Stimulated activated naive CD8-positive, alpha-beta T cell treated with anti-CD3 and anti-CD28 coated beads, Interleukin-15, amount 100 ng/mL, for 72 hours (primary cell): ENCODE measurements at regions not wholly inside any gene's neighbourhood (a gene's known extent, or its start where the extent isn't known, plus 50 kb on each side); places are given as distances from the start of the nearest gene placed in this dataset.

Experiments
- ATAC-seq: fragments of 150-1000 bp; cut with Tn5 transposase; 2 replicates; pipeline ENCODE4 v1.10.0; 2021; ENCODE audit warnings: mild to moderate bottlenecking, moderate library complexity
- DNase-seq, 2 donors: peaks; one replicate each; pipeline ENCODE4 v3.0.0; 2021 to 2022
- H3K27ac Mint-ChIP-seq, 2 donors: one replicate each; pipeline ENCODE4 v1.8.0; 2022; ENCODE audit warnings: mild to moderate bottlenecking in 2 of 2, mixed read lengths in 2 of 2, moderate library complexity in 2 of 2
- H3K27me3 Mint-ChIP-seq: one replicate; pipeline ENCODE4 v1.8.0; 2022; ENCODE audit warnings: mixed read lengths
- H3K4me1 Mint-ChIP-seq: one replicate; pipeline ENCODE4 v1.8.0; 2022; ENCODE audit warnings: mild to moderate bottlenecking, mixed read lengths
- H3K4me3 Mint-ChIP-seq, 2 donors: one replicate each; pipeline ENCODE4 v1.8.0; 2022; ENCODE audit warnings: mild to moderate bottlenecking in 2 of 2, mixed read lengths in 2 of 2, moderate library complexity in 1 of 2
- H3K9me3 Mint-ChIP-seq, 2 donors: one replicate each; pipeline ENCODE4 v1.8.0; 2022; ENCODE audit warnings: mixed read lengths in 2 of 2

DNA sequence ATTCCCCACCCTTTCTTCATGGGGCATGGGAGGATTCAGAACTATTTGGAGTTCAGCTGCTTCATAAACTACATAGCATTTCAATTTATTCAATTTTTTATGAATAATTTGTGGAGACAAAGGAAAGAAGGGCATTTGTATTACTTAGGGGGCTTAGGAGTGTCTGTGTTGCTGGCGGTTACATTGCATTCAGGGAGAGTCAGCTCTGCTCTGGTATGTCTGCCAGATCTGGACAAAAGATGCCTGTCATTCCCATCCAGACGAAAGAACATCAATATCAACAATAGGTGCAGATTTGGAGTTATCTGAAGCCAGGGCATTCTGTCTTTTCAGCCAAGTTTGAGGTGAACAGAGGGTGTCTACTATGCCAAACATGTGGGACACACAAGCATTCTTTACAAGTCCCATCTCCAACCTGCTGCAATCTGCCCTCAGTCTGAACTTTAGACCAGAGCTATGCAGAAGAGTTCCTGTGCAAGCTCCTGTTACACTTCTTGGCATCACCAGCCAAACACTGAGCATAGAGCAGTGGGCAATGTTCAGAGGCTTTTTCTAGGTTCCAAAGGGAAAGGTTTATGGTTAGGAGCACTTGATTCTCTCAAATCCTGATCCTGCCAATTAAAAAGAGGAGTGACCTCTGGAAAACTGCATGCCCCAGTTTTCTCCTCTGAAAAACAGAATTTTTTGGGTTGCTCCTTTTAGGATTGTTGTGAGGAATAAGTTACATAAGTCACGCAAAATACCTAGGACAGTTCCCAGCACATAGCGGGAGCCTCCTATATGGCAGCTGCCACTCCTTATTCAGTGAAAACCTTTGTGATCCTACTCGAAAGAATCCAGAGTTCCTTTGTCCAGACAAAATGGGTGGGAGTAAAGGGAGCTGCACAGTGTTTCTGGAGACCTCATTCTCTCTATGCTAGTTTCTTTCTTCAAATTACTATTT, 719.5 kb upstream of the SLIT2 start:
- H3K27ac Mint-ChIP-seq, result no peak overlapping the region
- DNase-seq (no peak), ATAC-seq (no peak)
- no peaks in the 10 kb centered on the region for H3K4me1 Mint-ChIP-seq
- no peak overlapping the region for H3K4me3 Mint-ChIP-seq
- no peaks in the 10 kb centered on the region for H3K27me3 Mint-ChIP-seq
- H3K9me3 Mint-ChIP-seq, result peaks cover 0 to 7% of the 10 kb centered on the region in 2 donors

DNA sequence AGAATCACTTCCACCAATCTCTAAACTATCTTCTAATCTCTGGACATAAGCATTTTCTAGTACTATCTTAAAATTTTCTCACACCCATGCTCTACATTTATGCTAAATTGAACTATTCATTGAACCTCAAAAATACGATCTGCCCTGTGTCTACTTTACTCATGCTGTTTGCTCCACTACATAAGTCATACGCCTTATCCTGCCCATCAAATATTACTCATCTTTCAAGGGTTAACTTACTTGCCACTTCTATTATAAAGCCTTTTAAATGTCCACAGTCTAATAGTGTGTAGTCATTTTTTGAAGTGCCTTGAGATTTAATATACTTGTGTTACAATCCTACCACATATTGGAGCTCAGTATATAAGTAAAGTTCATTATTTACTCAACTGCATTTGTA, 727.7 kb upstream of the SLIT2 start:
- ATAC-seq (no peak), DNase-seq (no peak)
- Mint-ChIP-seq H3K4me3 (no peak overlapping the region), H3K4me1 (no peaks in the 10 kb centered on the region), H3K9me3 (peaks cover 6 to 13% of the 10 kb centered on the region in 2 donors), H3K27ac (no peak overlapping the region), H3K27me3 (no peaks in the 10 kb centered on the region)

- Mint-ChIP-seq H3K27me3 (no peaks in the 10 kb centered on the region), H3K4me1 (no peaks in the 10 kb centered on the region), H3K9me3 (peaks cover 10 to 18% of the 10 kb centered on the region in 2 donors), H3K4me3 (no peak overlapping the region), H3K27ac (no peak overlapping the region)
- no peak for ATAC-seq
- no peak for DNase-seq
These were observed 728.7 kb upstream of the SLIT2 start for GRCh38 chr4:19522966-19523365.

GRCh38 chr4:19520939-19521520, 730.7 kb upstream of the SLIT2 start:
- no peak overlapping the region for H3K4me3 Mint-ChIP-seq
- H3K4me1 Mint-ChIP-seq, result no peaks in the 10 kb centered on the region
- H3K27me3 Mint-ChIP-seq, result no peaks in the 10 kb centered on the region
- no peak for DNase-seq
- no peak for ATAC-seq
- H3K27ac Mint-ChIP-seq, result no peak overlapping the region
- peaks cover 14 to 24% of the 10 kb centered on the region in 2 donors for H3K9me3 Mint-ChIP-seq

DNA sequence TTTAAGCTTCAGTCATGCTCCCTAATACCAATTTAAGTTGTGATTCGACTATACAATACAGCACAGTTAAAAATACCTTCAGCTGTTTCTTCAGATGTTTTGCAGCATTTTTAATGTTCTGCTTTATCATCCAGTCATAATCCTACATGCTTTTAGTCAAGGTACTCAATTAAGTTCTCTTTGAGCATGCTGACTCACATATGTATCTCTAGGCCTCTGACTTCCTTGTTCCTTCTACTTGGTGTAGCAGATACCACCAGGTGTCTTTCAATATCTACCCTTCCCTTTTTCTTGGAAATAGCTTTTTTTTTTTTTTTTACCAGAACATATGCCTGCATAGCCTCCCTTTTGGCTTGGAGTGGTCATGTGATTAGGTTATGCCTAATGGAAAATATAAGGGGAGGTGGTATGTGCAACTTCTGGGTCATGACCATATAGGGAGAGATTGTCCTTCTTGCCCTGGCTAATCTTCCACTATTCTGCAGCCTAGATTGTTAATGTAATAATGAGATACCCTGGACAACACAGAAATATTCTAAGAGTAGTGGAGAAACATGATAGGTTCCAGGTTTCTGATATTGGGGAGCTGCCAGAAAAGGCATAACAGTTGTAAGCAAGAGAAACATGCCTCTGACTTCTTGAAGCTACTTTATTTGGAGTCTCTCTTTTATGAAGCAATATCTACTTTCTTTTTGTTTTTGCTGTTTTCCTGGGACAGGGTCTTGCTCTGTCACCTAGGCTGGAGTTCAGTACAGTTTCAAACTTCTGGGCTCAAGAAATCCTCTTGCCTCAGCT, 737.2 kb upstream of the SLIT2 start:
- Mint-ChIP-seq H3K27ac (no peak overlapping the region), H3K4me3 (no peak overlapping the region), H3K27me3 (no peaks in the 10 kb centered on the region), H3K4me1 (no peaks in the 10 kb centered on the region), H3K9me3 (peaks cover 10 to 23% of the 10 kb centered on the region in 2 donors)
- DNase-seq (no peak), ATAC-seq (no peak)

DNA sequence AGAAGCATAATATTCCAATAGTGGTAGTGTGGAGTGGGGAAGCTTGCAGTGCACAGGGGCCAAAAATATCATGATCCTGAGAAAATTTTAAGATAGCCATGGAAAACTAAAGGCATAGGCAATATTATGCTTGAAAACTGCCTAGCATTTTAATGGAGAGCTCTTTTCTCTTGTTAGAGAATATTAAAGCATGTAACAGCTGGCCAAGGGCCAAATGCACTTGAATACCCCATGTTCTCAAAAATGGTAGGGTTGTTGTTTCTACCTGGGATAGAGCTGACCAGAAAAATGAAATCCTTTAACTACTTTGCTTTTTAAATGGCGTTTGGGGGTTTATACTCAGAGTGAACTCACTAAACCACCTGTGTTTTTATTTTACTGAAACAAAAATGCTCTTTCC, 739.6 kb upstream of the SLIT2 start:
- DNase-seq, result no peak
- no peak overlapping the region for H3K27ac Mint-ChIP-seq
- H3K27me3 Mint-ChIP-seq, result no peaks in the 10 kb centered on the region
- peaks cover 5 to 16% of the 10 kb centered on the region in 2 donors for H3K9me3 Mint-ChIP-seq
- ATAC-seq, result no peak
- H3K4me3 Mint-ChIP-seq, result no peak overlapping the region
- H3K4me1 Mint-ChIP-seq, result no peaks in the 10 kb centered on the region

DNA sequence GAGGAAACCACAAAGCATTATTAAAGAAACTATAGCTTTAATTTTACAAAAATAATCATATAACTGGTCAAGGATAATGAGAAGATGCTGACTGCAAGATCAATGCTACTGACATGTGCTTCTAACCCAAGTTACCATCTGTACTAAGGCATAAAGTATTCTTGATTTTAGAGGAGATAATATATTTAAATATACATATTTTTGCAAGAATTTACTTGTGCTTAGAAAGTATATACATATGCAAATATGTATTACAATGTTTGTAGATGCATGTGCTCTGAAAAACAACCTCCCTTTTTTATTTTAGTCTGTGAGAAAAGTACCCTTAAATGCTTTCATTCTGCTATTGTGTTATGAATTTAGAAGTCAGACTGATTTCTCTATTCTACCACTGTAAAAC, 740.7 kb upstream of the SLIT2 start:
- DNase-seq, result no peak
- Mint-ChIP-seq H3K9me3 (peaks cover 2 to 12% of the 10 kb centered on the region in 2 donors), H3K27me3 (no peaks in the 10 kb centered on the region), H3K4me1 (no peaks in the 10 kb centered on the region), H3K27ac (no peak overlapping the region), H3K4me3 (no peak overlapping the region)
- ATAC-seq, result no peak

GRCh38 chr4:19508442-19508841, 743.3 kb upstream of the SLIT2 start:
- no peaks in the 10 kb centered on the region for H3K27me3 Mint-ChIP-seq
- no peaks in the 10 kb centered on the region for H3K4me1 Mint-ChIP-seq
- H3K4me3 Mint-ChIP-seq, result no peak overlapping the region
- H3K27ac Mint-ChIP-seq, result no peak overlapping the region
- peaks cover 0 to 5% of the 10 kb centered on the region in 2 donors for H3K9me3 Mint-ChIP-seq
- no peak for DNase-seq
- no peak for ATAC-seq

DNA sequence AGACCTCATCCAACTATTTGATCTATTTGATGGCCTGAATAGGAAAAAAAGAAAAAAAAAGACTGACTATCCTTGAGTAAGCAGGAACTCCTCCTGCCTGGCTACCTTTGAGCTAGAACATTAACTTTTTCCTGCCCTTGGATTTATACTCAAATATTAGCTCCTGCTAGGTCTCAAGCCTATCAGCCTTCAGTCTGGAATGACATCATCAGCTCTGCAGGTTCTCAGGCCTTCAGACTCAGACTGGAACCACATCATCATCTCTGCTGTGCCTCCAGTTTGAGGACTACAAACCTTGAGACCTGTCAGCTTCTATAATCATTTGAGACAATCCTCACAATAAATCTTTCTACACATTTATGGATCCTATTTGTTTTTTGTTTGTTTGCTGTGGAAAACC, 754.0 kb upstream of the SLIT2 start:
- Mint-ChIP-seq H3K9me3 (peaks cover 0 to 7% of the 10 kb centered on the region in 2 donors), H3K4me3 (no peak overlapping the region), H3K4me1 (no peaks in the 10 kb centered on the region), H3K27ac (no peak overlapping the region), H3K27me3 (no peaks in the 10 kb centered on the region)
- ATAC-seq, result no peak
- no peak for DNase-seq

- ATAC-seq, result no peak
- H3K27me3 Mint-ChIP-seq, result no peaks in the 10 kb centered on the region
- no peak for DNase-seq
- H3K9me3 Mint-ChIP-seq, result peaks cover 0 to 13% of the 10 kb centered on the region in 2 donors
- H3K27ac Mint-ChIP-seq, result no peak overlapping the region
- H3K4me3 Mint-ChIP-seq, result no peak overlapping the region
- H3K4me1 Mint-ChIP-seq, result no peaks in the 10 kb centered on the region
These were observed 754.9 kb upstream of the SLIT2 start for GRCh38 chr4:19496756-19497155.

DNA sequence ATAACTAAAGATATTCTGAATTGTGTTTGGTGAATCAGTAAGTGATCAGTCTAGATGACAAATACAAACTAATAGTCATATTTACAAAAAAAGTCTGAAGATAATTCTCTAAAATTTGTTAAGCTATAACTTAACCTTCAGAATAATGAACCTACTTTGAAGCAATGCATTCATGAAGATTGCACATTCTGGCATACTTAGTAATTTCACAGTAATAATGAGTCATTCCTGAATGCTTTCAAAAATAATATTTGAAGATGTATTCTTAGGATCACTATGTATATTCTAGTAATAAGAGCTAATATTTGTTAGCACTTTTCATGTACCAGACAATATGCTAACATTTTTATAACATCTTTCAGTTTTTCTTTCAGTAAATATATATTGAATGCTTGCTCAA, 756.7 kb upstream of the SLIT2 start:
- DNase-seq (no peak), ATAC-seq (no peak)
- Mint-ChIP-seq H3K4me3 (no peak overlapping the region), H3K9me3 (peaks cover 0 to 13% of the 10 kb centered on the region in 2 donors), H3K27me3 (no peaks in the 10 kb centered on the region), H3K27ac (no peak overlapping the region), H3K4me1 (no peaks in the 10 kb centered on the region)

DNA sequence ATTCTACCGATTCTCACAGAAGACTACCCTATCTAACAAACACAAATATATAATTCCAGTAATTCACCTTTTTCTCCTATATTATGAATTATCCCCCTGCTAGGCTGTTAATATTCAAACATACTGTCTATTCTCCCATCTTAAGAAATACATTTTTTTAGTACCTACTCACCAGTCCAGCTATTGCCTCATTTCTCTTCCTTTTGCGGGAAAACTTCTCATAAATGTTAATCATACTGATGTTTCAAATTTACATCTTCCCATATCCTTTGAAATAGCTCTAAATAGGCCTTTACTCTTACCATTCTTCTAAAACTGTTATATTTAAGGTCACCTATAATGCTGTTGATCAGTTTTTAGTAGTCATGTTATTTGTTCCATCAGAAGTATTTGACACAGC, 759.1 kb upstream of the SLIT2 start:
- H3K27me3 Mint-ChIP-seq, result no peaks in the 10 kb centered on the region
- no peaks in the 10 kb centered on the region for H3K4me1 Mint-ChIP-seq
- H3K27ac Mint-ChIP-seq, result no peak overlapping the region
- no peak for DNase-seq
- ATAC-seq, result no peak
- peaks cover 0 to 13% of the 10 kb centered on the region in 2 donors for H3K9me3 Mint-ChIP-seq
- no peak overlapping the region for H3K4me3 Mint-ChIP-seq

DNA sequence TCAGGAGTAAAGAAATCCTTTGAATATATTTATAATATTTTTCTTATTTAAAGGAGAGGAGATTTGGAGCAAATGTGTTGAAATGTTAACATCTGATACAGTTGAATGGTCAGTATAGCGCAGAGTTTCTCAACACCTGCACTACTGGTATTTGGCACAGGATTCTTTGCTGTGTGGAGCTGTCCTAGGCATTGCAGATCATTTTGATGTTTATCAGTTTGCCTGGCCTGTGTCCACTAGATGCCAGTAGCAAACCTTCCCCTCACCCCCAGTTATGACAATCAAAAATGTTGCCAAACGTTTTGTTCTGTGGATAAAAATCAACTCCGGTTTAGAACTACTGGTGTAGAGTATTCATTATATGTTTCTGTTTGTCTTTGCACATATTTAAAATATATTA, 765.3 kb upstream of the SLIT2 start:
- no peak for DNase-seq
- ATAC-seq, result no peak
- Mint-ChIP-seq H3K9me3 (no peaks in the 10 kb centered on the region), H3K4me3 (no peak overlapping the region), H3K27ac (no peak overlapping the region), H3K27me3 (no peaks in the 10 kb centered on the region), H3K4me1 (no peaks in the 10 kb centered on the region)

- Mint-ChIP-seq H3K27me3 (no peaks in the 10 kb centered on the region), H3K27ac (no peak overlapping the region), H3K4me3 (no peak overlapping the region), H3K4me1 (no peaks in the 10 kb centered on the region), H3K9me3 (no peaks in the 10 kb centered on the region)
- DNase-seq (no peak), ATAC-seq (no peak)
These were observed 772.9 kb upstream of the SLIT2 start for GRCh38 chr4:19478791-19479190.

- Mint-ChIP-seq H3K4me3 (no peak overlapping the region), H3K9me3 (peaks cover 8 to 13% of the 10 kb centered on the region in 2 donors), H3K4me1 (no peaks in the 10 kb centered on the region), H3K27ac (no peak overlapping the region), H3K27me3 (no peaks in the 10 kb centered on the region)
- ATAC-seq (no peak), DNase-seq (no peak)
These were observed 778.1 kb upstream of the SLIT2 start for GRCh38 chr4:19473569-19473968.

GRCh38 chr4:19472666-19473065, 779.0 kb upstream of the SLIT2 start:
- no peak overlapping the region for H3K27ac Mint-ChIP-seq
- no peaks in the 10 kb centered on the region for H3K4me1 Mint-ChIP-seq
- no peaks in the 10 kb centered on the region for H3K27me3 Mint-ChIP-seq
- H3K9me3 Mint-ChIP-seq, result peaks cover 8 to 18% of the 10 kb centered on the region in 2 donors
- no peak for ATAC-seq
- DNase-seq, result no peak
- no peak overlapping the region for H3K4me3 Mint-ChIP-seq
